HG02571 (cell line): ENCODE measurements at regions not wholly inside any gene's neighbourhood (a gene's known extent, or its start where the extent isn't known, plus 50 kb on each side); places are given as distances from the start of the nearest gene placed in this dataset.
A peak's percentile ranks its signal among the peaks of the same experiment; 100 is the strongest.
"Not testable (repeated sequence)": the region's sequence is repeated elsewhere in the genome, so short reads cannot be mapped to it uniquely, and the experiment has no call there.

Experiments used
- ATAC-seq: cut with Tn5 transposase; IDR thresholded peaks from one replicate; pipeline ENCODE4 v1.9.1; 2021; ENCODE audit warnings: mild to moderate bottlenecking, moderate library complexity; ENCODE audit not compliant: unreplicated experiment

DNA sequence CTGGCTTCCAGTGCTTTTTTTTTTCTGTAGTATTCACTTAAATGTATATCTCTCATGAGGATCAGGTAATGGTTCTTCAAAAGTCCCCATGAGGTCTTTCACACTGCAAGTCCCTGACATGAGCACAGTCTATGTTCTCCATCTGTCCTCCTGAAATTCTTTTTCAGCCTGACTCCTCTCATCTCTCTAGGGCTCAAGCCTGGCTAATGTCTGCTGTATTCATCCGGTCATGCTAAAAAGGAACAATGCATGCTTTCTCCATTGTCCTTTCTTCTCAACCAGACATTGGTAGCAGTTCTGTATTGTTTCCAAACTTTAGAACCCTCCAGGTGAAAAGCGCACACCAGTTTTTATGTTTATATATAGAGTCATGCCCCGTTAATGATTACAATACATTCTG lies 368.3 kb upstream of the OLFM3 start:
- no peak for ATAC-seq

DNA sequence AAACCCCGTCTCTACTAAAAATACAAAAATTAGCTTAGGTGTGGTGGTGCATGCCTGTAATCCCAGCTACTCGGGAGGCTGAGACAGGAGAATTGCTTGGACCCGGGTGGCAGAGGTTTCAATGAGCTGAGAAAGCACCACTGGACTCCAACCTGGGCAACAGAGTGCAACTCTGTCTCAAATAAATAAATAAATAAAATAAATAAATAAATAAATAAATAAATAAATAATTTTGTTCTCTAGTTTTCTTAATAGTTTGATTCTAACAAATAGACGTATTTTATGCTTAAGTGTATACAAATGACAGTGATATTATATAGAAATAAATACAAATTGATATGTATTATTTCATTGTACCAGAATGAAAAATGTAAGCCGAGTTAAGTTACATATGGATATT lies 339.9 kb upstream of the OLFM3 start:
- no peak for ATAC-seq

DNA sequence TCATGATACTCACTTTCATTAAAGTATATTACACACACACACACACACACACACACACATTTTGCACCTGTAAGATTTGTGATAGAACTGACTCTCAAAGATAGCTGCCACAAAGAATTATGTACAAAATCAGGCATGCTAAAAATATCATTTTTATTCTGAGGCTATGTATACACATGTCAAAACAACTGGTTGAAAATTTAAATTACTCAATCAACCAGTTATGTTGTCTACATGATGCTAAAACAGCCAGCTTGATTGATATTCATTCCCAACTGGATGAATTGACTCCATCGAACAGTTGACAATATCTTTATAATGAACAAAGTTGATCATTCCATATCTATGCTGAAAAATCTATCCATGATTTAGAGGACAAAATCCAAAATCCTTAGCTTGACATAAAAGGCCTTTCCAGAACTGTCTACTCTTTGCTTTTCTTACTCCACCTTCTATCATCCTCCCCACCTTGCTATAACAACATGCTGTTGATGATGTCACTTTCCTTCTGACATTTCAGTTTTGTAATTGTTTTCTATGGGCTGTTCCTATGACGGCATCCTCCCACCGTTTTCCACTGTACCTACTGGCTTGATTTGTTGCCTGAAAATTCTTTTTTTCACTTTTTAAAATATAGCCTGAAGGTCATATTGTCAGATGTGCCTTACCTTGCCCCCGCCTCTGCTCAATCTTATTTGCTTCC lies 321.5 kb upstream of the OLFM3 start:
- no peak for ATAC-seq

DNA sequence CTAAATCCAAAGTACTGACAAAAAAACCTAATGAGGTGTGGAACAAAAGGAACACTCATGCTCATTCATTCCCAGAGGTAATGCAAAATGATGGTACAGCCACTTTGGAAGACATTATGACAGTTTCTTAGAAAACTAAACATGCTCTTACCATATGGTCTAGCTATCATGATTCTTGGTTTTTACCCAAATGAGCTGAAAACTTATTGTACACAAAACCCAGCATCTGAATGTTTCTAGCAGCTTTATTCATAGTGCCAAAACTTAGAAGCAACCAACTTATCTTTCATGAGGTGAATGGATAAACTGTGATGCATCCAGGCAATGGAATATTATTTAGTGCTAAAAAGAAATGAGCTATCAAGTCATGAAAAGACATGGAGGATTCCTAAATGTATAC lies 318.4 kb upstream of the OLFM3 start:
- ATAC-seq: no peak

DNA sequence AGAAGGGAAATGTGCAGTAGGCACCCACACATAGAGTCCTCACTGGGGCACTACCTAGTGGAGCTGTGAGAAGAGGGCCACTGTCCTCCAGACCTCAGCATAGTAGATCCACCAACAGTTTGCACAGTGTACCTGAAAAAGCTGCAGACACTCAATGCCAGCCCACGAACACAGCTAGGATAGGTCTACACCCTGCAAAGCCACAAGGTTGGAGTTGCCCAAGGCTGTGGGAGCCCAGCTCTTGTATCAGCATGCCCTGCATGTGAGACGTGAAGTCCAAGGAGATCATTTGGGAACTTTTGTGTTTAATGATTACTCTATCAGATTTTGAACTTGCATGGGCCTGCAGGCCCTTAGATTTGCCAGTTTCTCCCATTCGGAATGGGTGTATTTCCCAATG lies 299.4 kb upstream of the OLFM3 start:
- no peak for ATAC-seq

DNA sequence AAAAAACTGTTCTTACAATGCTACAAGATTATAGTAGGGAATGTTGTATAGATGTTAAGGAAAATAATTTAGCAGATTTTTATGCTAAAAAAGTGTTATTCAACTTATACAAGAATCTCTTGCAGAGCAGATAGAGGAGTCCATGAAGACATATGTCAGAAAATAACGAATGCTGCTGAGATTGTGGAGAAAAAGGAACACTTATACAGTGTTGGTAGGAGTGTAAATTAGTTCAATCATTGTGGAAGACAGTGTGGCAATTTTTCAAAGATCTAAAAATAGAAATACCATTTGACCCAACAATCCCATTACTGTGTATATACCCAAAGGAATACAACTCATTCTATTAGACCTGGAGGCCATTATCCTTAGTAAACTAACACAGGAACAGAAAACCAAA lies 286.2 kb upstream of the OLFM3 start:
- ATAC-seq: no peak

DNA sequence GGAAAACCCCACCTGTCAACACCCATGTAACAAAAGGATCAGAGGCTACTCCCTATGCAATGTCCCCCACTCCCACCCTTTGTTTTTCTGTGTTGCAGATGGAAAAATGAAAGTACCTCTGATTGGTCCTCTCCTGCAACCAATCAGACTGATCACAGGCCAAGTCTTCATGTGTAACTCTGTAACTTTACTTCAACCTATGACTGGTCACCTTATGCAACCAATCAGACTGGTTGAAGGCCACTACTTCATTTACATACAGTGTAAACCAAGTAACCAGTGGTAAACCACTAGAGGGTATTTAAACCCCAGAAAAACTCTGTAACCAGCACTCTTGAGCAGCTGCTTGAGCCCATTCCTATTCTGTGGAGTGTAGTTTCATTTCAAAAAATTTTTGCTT lies 266.3 kb upstream of the OLFM3 start:
- ATAC-seq: no peak

DNA sequence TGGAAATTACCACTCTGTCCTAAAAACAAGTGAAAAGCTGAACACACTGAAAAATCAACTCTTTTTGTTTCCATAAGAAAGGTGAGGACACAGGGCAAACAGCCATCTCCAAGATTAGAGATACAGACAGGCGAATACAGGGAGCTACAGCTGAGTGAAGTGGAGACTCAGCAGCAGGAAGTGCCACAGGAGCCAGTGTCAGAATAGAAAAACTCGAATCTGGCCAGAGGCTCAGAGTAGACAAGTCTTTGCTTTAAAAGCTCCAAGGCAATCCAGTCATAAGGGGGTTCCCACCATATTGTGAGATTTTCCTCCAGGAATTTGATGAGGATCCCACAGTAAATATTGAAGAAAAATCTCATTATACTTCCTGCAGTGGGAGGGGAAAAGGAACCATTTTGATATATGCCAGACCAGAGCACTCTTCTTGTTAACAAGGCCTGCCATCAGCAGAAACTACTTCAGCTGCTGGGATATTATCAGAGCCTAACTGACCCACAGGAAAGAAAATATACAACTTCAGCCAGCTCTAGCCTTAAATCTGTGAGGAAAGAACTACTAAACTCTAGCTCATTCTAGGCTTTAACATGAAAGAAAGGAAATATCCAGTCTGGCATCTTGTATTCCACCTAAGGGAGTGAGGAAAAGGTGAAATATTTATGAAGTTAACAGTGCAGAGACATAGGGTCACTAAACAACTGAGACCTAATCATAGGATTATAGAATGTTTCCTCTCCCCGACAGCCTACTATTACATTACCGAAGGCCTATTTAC lies 256.2 kb upstream of the OLFM3 start:
- no peak for ATAC-seq

DNA sequence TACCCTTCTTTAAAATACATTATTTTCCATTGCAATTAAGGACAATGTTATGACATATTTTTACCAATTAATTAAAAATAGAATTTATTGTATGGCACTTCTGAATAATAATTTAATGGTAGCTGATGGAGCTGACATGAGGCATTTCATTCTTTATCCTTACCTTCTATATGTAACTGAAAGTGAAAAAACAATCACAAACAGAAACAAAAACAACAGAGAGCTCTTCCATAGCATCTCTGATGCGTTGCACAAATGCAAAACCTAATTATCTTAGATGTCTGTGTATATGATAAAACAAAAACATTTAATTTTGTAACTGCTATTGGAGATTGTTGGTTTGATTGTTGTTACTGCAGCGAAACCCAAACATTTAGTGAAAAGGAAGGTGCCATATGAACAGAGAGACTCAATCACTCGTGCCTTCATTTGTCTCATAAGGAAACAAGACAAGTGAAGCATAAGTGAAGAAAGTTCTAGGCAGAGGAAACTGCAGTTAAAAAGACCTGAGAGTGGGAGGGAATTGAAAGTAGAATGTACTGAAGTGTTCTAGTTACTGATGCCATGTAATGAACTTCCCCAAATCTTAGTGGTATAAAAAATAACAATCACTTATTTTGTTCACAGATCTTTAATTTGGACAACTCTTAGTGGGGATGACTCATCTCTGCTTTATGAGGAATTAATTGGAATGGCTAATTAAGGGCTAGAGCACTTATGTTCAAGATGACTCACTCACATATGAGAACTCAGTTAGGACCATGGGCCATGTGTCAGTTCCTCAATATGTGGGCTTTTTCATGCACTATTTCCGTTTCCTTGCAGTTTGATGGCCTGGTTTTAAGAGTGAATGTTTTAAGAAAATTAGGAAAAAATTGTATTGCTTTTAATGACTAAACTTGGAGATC lies 245.0 kb upstream of the OLFM3 start:
- ATAC-seq: no peak

DNA sequence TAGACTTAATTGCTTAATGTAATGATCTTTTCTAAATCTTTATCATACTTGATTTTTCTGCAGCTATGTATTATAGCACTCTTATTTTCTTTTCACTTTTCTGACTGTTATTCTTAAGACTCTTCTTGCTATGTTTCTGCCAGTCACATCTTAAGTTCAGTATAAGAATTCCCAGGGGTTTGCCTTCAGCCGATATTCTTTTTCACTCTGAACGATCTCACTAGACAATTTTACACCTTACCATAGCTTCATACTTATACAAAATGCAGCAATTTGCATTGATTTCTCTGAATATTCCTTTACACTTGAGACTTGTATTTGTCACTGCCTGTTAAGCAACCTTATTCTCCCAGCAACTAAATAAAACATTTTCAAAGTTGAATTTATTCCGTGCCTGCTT lies 242.5 kb upstream of the OLFM3 start:
- ATAC-seq: no peak

DNA sequence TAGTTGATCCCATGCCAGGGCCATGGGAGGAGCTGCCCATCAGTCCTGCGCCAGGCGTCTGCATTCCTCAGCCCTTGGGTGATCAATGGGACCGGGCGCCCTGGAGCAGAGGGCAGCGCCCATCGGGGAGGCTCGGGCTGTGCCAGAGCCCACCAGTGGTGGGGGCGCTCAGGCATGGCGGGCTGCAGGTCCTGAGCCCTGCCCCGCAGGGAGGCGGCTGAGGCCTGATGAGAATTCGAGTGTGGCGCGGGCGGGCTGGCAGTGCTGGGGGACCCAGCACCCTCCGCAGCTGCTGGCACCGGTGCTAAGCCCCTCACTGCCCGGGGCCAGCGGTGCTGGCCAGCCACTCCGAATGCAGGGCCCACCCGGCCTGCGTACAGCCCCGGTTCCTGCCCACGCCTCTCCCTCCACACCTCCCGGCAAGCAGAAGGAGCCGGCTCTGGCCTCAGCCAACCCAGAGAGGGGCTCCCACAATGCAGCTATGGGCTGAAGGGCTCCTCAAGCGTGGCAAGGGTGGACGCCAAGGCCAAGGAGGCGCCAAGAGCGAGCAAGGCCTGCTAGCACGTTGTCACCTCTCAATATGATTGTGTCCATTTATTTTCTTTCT lies 238.1 kb upstream of the OLFM3 start:
- ATAC-seq: no peak

DNA sequence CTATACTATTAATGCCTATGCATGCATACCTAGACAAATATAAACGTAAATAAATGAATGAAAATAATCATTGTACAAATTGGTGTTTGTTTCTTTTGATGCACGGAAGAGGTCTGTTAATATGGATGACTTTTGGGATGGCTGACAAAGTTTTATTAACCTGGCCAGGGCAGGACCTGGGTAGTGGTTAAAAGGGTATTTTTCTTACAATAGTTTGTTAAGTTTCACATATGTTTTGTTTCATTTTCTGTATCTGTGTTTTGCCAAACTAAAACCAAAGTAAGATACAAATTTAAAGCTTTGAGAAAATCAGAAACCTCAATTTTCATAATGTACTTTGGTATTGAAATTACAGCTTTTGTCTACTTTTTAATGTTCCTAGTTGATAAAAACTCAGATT lies 222.7 kb upstream of the OLFM3 start:
- ATAC-seq: no peak

DNA sequence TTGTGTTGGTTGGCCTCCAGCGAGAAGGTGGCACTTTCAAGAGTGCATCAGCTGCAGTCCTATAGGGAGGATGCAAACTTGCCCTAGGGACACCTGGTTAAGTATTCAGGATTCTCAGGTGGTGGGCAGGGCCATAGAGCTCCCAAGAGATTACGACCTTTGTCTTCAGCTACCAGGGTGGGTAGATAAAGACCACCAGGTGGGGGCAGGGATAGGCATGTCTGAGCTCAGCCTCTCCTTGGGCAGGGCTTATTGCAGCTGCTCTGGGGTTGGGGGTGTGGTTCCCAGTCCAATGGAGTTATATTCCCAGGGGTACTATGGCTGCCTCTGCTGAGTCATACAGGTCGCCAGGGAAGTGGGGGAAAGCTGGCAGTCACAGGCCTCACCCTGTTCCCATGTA lies 214.2 kb upstream of the OLFM3 start:
- not testable (repeated sequence) for ATAC-seq

DNA sequence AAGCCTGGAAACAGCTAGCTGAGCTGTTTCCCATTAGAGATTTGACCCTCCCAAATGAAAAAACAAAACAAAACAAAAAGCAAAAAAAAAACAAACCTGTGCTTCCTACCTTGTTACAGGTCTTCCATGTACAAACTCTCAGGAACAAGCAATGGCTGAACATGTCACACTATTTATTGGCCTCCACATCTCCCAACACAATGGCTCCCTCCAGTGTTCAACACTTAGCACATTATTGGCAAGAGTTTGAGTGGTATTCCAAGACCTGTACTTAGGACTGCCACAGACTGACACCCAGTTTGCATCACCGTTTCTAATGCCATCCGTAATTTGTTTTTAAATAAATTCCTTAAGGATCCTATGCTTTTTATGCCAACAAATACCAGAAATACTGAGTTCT lies 195.0 kb upstream of the OLFM3 start:
- peak; percentile 53 for ATAC-seq

DNA sequence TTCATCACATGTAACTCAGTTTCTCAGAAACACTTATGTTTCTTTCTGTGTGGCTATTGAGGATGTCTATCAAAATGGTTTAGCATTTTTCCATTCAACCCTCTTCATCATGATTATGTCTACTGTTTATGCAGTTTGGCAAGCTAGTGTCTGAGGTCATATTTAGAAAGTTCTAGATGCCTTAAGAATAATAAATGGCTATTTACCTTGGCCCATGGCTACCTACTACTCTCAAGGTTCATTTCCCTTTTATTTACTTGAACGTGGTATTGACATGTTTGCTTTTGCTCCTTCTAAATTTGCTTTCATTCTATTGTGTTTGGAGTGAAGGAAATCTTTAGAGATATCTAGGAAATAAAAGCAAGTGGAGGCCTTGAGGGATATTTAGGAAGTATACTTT lies 193.7 kb upstream of the OLFM3 start:
- ATAC-seq: no peak

DNA sequence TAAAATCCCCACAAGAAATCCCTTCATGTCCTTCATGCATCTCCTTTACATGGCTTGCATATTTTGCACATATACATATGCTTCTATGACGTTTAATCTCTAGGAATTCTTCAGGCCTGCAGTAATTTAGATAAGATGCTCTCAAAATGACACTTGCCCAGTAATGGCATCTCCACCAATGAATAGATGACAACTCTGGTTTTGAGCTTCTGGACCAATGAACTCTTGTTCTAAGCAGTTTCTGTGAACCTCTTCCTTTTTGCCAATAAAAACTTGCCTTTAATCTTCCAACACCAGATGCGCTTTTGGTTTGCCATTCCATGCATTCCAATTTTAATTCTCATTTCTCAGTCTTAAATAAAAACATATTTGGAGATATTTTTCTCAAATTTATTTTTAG lies 189.8 kb upstream of the OLFM3 start:
- ATAC-seq: no peak

DNA sequence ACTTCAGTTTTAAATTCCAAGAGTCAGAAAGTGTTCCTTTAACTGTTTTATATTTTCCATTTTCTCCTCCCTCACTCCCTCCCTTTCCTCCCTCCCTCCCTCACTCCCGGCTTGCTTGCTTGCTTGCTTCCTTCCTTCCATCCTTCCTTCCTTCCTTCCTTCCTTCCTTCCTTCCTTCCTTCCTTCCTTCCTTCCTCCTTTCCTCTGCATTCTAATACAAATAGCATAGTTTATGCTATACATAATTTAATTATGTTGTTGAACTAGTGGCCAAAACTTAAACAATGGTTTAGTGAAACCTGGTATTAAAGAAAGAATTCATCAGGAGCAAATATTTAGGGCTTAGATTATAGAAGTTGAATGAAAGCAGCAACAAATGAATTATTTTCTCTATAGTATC lies 188.5 kb upstream of the OLFM3 start:
- no peak for ATAC-seq

DNA sequence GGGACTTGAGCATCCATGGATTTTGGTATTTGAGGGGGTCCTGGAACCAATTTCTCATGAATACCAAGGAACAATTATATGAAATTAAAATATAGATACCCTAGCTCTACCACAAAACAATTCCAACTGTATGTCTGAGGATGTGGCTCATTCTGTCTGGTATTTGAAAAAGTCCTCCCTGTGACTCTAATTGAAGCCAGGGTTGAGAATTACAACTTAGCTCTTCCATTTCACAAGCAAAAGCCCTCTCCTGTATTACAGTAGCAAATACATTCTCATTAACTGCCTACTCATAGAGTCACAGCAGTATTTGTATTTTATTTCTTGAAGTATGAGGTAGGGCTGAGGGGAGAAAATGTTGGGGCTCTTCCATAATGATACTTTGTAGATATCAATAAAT lies 187.8 kb upstream of the OLFM3 start:
- ATAC-seq: no peak

DNA sequence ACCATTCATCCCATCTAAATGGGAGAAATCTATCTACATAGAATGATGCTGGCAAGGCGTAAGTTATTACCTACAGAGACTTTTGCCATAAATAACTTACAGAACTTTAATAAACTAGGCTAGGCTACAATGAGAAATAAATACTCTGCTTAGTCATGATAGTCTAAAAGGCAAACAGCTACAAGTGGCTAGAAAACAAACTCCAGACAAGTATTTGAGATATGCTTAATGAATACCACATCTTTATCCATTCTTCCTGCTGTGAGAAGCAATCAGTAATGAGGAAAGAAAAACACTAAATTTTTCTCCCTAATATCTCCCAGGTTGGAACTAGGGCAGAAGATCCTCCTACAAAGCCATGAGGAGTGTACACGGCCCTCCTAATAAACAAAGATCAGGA lies 187.0 kb upstream of the OLFM3 start:
- ATAC-seq: no peak

DNA sequence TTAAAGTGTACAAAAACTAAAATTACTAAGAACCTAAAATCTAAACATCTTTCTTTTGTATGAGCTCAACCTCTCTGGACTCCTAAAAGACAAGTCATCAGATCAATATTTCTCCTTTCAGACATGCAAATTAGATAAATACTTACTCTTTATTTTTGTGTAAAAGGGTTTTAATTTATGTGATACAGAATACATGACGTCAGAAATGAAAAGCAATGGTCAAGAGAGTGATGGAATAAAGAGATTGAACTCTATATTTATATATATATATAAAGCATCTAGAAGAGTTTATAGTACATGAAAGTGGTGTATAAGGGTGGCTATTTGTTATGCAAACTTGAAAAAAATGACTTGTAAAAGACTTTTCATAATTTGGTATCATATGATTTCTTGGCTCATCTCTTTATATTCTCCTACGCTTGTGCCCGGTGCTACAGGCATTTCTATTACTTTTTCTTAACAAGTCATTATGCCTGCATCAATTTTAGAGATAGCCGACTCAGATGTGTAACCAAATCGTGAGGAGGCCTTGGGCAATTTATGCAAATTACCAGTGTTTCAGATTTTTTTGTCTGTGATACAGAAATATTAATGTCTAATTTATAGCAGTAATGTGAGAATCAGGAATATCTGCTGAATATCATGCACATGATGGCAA lies 186.0 kb upstream of the OLFM3 start:
- ATAC-seq: no peak

DNA sequence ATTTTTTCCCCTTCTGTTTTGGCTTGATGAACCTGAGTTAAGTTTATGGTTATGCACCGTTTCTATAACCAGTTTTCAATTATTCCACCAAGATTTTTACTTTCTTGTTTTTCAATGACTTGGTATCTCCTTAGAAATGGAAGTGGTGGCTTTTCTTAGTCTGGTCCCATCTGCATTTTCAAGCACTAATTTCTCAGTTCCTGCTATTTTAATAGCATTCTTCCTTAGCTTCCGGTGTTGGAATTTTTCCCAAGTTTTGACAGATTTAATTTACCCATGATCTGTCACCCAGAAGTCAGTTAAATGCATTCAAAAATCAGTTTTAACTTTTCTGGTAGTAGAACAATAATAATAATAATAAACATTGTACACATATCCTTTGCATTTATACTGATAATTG lies 184.6 kb upstream of the OLFM3 start:
- ATAC-seq: no peak
